Kidney capillary endothelial cell (primary cell): ENCODE measurements at regions not wholly inside any gene's neighbourhood (a gene's known extent, or its start where the extent isn't known, plus 50 kb on each side); places are given as distances from the start of the nearest gene placed in this dataset.

Experiments
- DNase-seq: peaks from one replicate; pipeline ENCODE4 v3.0.0-alpha.2; 2018; ENCODE audit warnings: low spot score

DNA sequence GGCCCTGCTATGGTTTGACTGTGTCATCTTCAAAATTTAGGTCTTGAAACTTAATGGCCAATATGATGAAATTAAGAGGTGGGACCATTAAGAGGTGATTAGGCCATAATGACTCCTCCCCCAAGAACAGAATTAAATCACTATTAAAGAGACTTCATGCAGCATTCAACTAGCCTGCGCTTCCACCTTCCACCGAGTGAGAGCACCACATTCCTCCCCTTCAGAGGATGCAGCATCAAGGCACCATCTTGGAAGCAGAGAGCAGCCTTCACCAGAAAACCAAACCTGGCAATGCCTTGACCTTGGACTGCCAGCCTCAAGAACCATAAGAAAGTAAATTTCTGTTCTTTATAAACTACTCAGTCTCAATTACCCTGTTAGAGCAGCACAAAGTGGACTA is 371.1 kb upstream of the NFE2L3 start:
- DNase-seq, result no peak

DNA sequence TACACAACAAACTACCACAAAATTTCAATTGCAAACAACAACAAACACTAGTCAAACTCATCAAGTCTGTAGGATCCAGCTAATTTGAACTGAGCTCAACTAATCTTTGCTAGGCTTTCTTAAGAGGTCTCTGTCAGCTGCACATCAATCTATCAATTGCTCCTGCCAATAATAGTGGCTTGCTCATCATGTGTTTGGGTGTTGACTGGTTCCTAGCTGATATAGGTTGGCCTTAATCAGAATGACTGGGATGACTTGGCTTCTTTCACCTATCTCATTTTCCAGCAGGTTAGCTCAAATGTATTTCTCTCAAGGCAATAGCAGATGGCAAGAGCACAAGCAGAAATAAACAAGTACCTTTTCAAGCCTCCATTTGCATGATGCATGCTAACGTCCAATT is 370.3 kb upstream of the NFE2L3 start:
- DNase-seq, result no peak

DNA sequence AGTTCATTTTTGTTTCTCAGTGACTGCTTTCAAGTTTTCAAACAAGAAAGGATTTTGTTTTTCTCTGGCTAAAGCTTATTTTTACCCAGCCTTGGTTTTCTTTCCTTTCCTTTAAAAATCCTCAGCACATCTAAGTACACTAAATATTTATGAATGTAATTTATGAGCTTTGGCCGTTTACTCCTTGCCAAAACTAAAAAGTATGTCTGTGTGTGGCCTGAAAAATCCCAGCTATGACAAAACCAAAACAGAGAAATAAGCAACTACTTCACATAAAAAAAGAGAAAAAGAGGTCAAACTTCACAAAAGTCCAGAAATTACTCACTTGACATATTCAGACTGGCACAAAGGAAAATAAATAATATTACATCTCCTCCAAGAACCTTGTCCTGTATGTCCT is 365.1 kb upstream of the NFE2L3 start:
- DNase-seq, result no peak

DNA sequence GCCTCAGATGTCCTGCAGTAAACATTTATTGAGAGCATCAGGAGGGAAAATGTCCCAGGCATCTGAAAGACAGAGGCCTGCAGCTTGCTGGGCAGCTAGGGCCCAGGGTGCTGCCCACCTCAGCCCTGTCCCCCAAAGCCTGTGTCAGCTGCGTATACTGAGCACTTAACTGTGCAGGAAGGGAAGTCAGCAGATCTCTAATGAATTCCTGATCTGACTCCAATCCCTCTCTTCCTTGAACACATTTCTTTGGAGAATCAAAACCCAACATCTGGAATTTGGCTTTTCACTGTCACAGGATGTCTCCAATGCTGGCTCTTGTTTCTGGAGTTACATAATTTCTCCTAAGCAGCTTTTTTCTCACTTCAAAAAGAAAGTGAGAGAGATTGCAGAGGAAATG is 364.7 kb upstream of the NFE2L3 start:
- no peak for DNase-seq

DNA sequence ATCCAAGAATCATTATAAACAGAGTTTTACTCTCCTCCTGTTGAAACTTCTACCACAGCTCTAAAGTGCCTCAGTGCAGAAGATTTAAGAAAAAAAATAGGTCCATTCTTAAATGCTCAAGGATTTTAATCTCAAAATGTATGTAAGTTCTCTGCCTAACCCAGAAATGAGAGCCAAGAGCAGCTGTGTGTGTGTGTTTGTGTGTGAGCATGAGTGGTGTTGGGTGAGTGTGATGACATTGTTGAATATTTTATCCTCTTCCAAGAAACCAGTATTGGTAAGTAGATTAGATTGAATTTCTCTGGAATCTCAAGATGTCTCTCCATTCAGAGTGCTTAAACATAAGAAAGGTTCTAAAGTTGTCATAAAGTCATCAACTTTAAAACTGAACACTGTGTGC is 363.6 kb upstream of the NFE2L3 start:
- DNase-seq, result no peak

DNA sequence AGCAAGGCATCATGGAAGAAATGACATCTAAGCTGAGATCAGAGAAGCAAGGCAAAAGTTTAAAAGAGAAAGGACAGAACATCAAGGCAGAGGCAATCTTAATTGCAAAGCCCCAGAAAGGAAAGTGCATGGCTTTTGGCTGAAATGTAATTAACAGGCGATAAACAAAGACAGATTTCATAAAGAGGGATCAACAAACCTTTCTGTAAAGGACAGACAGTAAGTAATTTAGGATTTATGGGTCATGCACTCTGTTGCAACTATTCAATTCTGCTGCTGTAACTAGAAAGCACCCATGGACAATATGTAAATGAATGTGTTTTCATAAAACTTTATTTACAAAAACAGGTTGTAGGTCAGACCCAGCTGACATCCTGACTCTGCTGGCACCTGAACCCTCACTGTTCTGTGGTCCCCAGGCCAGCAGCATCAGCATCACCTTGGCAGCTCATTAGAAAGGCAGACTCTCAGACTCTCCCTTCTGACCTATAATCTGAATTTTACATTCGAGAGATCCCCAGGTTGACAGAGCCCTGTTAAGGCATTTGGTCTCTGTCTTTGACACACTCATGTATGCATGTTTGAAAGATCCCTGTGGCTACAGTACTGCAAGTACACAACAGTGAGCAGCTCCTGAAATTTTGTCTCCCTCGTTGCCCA is 362.9 kb upstream of the NFE2L3 start:
- no peak for DNase-seq

DNA sequence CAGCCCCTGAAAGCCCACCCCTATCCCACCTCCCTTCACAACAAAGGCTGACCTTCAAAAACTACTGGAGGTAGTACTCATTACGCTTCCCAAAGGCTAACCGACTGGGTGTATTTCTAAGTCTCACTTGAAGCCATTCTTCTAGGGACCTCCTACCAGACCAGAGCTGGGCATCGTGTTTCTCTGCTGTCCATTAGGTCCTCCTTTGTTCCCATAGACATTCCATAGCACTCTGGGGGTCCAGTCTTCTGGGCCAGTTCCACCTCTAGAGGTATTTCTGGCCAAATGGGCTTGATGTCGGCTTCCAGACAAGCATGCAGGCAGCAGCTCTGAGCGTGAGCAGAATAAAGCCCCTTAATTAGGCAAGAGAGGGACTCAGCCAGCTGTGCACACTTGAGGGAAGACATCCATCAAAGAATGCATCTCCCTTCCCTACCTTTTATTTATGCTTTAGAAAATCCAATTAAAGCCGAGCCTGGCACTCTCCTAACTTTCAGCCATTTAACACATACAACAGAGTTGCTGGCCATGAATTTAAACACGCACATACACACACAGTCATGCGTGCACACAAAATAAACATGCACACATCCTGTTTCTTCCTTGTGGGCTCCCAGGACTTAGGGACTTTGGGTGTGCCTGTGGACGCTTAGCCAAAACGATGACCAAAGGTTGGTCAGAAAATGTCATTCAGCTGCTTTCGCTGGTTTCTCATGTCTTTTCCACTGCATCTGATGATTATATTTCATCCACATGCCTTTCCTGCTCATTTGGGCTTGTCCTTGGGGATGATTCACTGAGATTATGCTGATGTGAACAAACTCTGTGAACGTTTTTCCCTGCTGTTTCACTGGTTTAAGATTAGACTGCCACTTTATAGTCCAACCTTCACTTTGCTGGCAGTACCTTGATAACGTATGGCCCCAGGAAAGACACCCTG is 362.0 kb upstream of the NFE2L3 start:
- no peak for DNase-seq

DNA sequence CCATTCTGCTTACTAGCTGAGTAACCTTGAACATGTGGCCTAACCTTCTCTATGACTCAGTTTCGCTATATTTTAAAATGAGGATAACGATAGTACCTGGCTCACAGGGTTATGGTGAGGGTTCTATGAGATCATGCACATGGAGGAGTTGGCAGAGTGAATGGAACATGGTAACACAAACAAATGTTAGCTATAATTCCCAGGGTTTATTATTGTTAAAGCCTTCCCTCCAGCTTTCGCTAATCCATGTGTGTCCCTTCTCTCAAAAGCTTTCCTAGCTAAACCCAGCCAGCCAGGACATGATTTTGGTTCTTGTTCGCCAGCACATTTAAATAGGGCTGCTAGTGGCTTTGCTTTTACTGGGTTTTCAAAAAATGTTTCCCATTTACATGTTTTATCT is 361.0 kb upstream of the NFE2L3 start:
- DNase-seq, result no peak

DNA sequence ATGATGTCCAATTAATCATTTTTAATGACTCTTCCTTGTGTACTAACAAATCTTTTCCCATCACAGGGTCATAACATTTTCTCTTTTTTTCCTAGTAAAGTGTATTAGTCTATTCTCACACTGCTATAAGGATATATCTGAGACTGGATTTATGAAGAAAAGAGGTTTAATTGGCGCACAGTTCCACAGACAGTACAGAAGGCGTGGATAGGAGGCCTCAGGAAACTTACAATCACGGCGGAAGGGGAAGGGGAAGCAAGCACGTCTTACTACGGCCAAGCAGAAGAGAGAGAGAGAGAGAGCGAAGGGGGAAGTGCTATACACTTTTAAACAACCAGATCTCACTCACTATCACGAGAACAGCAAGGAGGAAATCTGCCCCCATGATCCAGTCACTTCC is 359.4 kb upstream of the NFE2L3 start:
- DNase-seq, result no peak

DNA sequence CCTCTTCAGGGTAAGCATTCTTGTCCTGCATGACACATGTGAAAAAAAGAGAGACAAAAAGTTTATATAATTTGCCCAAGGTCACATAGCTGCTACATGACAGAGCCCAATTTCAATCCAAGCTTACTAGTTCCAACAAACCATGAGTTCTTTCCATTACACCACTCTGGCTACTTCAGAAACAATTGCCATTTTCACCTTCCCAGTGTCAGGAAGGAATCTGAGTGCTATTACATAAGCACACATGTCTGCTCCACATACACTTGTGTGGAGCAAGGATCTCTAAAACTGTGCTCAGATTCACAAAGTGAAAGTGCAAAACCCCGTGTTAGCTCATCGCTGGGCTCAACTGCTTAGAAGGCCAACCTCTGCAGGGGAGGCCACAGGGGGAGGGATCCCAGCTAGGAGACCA is 356.2 kb upstream of the NFE2L3 start:
- DNase-seq, result no peak

DNA sequence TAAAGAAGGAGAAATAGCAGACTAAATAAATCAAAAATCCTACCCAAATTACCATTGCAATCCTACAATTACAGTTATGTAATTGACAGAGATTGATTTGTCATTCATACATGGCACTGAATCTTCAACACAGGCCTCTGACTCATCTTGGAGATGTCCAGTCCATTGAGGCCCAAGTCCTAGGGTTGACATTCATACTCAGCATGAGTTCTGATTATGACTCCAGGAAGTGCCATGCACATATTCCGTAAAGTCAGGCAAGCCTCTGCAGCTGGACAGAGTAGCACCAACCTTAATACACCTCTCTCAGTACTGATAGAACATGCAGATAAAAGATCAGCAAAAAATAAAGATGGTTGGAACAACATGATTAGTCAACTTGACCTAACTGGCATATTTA is 353.7 kb upstream of the NFE2L3 start:
- DNase-seq, result no peak

DNA sequence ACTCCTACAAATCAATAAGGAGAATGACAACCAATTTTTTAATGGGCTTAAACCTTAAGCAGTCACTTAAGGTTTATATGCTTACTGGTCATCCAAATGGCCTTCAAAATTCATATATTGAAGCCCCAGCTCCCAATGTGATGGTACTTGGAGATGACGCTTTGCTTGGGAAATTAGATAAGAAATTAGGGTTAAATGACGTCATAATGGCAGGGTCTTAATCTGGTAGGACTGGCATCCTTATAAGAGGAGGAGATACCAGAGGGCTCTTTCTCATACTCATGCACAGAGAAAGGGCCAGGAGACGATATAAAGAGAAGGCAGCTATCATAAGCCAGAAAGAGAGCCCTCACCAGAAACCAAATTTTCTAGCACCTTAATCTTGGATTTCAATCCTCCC is 350.8 kb upstream of the NFE2L3 start:
- no peak for DNase-seq

DNA sequence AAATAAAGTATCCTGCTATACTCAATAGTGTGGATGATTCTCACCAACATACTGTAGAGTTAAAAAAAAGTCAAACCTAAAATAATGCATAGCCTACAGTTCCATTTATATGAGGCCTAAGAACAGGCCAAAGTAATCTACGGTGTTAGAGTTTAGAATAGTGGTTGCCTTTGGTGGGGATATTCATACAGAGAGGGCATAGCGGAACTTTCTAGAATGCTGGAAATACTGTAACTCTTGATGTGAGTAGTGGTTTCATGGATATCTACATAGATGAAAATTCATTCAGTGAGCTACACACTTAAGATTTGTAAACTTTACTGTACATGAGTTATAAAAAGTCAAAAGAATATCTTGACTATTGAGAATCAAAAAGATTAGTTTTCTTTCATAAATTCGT is 349.9 kb upstream of the NFE2L3 start:
- no peak for DNase-seq

DNA sequence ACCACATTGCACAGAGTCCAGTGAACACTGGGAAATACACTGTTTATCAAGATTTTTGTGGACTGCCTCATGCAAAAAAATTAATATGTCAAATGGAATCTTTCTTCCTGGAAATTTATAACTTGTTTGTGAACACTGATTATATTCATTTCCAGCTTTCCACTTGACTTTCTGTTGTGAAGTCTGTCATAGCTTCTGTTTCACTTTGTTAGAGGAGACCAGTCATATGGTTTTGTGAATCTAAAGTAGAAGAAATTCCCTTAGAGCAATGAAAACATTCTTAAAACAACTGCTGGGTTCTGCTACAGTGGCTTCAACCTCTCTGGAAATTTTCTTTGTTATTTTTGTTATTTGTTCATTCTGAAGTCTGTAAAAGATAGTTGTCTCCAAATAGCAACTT is 349.5 kb upstream of the NFE2L3 start:
- no peak for DNase-seq

DNA sequence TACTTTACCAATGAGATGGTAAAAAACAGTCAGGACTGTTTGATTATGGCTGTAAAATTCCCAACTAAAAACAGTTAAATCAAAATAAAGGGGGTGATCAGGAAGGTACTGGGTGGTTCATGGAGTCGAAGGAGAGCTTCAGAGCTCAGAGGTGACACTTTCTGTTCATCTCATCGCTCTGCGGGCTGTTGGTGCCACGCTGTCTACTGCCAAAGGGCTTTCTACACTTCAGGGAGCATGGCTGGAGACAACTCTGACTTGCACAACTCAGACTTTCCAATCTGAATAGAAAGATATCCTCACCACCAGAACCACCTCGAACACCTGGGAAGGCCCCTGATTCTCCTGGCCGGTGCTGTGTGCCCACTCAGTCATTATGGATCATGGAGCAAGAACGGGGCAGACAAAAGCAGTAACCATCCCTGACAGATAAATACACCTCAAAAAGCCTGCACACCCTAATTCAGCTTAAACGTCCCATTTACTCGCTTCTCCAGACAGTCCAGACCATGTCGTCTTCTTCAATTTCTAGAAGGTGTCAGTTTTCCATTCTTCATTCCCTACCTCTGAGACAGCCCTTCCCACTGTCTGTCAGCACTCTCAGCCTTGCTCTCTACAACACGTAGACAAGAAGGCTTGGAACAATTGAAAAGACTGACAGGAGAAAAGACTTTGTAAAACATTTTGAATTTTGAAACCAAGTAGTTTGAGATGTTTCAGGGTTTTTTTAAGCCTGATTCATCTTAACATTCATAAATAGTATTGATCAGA is 348.7 kb upstream of the NFE2L3 start:
- no peak for DNase-seq

DNA sequence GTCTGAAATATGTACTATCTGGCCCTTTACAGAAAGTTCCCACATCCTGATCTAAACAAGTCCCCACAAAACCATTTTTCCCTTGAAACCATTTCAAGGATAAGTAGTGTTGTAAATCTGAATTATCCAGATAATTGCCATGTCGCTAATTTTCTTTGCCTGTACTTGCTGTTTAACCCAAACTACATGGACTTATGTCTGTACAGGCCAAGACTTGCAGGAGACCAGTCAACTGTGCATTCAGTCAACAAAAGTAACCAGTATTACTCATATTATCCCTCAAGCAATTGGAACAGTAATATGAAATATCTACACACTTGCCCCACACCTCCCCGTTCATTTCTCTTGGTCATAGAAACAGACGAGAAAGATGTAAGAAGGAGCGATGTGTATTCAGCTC is 347.8 kb upstream of the NFE2L3 start:
- DNase-seq, result no peak

DNA sequence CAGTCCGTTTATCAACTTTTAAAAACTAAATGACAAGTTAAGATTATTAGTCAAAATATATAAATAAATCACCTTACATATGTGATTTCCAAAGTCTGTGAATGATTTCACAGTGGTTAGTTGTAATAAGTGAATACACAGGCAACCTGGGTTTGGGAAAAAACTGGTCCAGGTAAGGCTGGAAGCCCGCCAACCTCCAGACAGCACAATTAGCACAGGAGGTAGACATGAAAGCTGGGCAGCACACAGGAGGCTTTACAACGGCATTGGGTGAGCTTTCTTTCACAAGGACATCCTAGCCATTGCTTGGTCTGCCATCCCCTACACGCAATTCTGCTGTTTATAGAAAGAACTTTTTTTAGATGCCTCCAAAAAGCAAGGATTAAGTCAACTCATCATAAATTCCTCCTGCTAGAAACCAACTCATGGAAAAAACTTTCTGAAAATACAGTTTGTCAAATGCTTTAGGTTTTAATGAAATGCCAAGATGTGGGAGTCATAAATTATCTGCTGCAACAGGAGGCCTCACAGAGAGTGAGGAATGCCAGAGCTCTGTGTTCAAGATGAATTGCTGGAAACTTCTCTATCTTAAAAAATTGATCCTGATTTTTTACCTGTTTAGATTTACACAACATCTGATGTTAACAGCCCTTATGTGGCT is 346.8 kb upstream of the NFE2L3 start:
- no peak for DNase-seq

DNA sequence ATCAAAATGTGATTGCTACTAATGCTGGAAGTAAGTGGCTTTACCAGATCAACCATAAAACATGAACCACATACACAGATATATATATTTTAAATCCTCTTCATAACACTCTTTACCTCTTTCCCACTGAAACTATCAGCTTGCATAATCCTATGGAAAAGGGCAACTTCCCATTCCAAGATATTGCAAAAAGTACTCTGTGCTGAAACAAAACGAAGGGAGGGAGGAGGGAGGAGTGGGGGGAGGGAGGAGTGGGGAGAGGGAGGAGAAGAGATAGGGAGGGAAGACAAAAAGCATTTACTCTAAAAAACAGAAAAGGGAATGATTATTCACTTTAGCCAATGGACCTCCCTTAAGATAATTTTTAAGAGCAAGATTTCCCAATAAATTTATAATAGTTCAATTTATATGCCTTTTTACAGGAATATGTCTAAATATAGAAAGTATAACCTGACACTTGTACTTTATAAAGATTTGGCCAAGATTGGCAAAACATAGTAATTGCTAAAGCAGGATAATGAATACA is 344.8 kb upstream of the NFE2L3 start:
- DNase-seq, result no peak

DNA sequence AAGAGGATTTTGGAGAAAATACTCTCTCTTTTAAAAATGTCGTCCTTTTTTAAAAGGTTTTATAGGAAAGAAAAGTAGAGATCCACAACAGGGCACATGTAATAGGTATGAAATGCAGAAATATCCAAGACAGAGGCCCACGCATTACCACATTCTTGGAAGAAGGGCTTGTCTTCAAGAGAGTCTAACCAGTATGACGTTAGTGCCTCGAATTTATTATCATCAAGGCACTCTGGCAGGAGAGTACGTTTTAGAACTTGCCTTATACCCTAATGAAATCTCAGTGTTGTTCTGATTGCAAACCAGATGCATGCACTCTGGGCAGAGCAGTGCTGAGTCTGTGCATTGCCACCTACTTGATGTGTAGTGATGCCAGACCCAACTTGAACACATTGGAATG is 342.6 kb upstream of the NFE2L3 start:
- DNase-seq, result no peak

DNA sequence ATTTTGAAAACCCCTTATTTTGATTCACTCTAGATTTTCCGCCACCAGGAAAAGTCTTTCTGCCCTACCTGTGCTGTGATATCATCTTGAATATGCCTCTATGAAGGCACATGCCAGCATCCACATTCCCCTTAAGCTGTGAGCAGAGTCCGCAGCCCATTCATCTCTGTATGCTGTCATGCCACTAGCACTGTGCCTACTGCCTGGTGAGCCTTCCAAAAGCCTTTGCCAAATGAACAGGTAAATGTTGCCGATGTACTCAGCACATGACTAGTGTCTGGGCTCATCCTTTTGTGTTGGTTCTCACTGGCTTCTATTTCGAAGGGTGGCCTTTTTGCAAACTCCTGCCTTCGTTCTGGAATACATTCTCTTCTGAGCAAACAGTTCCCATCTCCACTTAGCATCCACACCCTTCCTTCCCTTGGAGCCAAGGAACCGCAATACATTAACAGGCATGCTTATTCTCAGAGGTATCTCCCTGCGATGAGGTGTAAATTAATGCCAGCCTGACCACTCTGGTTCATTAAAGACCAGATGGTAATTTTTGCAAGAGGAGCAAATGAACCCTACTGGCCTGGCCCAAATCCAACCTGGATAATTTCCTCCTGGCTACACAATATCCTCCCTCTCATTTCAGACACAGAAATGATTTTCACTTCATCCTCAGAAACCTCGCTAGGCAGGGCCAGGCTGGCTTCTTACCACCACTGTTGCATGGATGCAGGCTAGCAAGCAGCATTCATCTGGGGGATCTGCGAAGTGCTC is 339.7 kb upstream of the NFE2L3 start:
- DNase-seq, result no peak

DNA sequence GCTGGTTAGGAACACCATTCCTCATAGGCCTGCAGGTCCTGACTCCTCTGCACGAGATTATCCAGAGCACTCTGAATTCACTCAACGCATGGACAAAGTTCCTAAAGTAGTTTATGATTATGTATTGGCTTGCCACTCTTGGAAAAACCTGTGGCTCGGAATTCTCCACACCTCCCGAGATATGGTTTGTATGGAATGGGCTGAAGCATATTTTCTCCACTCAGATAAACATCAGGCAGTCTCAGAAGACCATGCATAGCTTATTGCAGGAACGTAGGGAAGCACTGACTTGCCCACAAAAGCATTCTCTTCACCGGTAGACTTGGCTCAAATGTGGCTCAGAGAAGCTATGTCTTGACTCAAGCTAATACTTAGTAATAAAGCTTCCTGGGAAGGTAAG is 338.6 kb upstream of the NFE2L3 start:
- DNase-seq, result no peak
